B cell (primary cell): ENCODE measurements at regions not wholly inside any gene's neighbourhood (a gene's known extent, or its start where the extent isn't known, plus 50 kb on each side); places are given as distances from the start of the nearest gene placed in this dataset.

ENCODE experiments used
- CTCF ChIP-seq: fragments of 200-600 bp; IDR thresholded peaks from one replicate; pipeline ENCODE4 v1.8.0; 2022; ENCODE audit warnings: antibody characterized with exemption, mild to moderate bottlenecking
- EZH2 ChIP-seq: IDR thresholded peaks from 2 replicates; pipeline ENCODE4 v1.6.1; 2012; ENCODE audit warnings: borderline replicate concordance, low read depth, mild to moderate bottlenecking, moderate library complexity, low read length; ENCODE audit not compliant: insufficient read depth, poor library complexity, severe bottlenecking

- TF ChIP-seq CTCF (peak; percentile 60), EZH2 (no peak)
Measured at GRCh38 chrX:3811331-3812311, 98.2 kb upstream of the PRKX start.
